ENCODE measurements at regions not wholly inside any gene's neighbourhood (a gene's known extent, or its start where the extent isn't known, plus 50 kb on each side); places are given as distances from the start of the nearest gene placed in this dataset.
A peak's percentile ranks its signal among the peaks of the same experiment; 100 is the strongest.

DNA sequence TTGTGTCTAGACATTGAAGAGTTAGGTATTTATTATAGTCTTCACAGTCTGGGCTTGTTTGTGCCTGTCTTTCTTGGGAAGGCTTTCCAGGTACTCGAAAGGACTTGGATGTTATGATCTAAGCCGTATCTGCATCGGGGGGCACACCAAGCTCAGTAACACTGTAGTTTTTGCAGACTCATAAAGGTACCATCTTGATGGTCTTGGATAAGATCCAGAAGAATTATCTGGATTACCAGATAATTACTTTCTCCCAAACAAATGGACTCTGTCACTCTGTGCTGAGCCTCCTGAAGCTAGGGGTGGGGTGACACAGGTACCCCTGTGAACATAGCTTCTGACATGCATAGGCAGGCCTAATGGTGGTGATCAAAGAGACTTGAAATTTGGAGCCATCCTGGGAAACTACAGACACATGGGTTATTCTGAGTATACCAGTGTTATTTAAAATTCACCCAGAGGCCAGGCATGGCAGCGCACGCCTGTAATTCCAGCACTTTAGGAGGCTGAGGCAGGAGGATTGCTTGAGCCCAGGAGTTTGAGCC is 238.6 kb upstream of the TPM1 start:
- in situ Hi-C loops (cut with HindIII; ENCODE audit: low sequenced_read_pairs), result no loop called here
- no peak overlapping the region for H3K4me3 ChIP-seq (ENCODE audit: low read depth, low read length)
- TF ChIP-seq, protein P1, sequence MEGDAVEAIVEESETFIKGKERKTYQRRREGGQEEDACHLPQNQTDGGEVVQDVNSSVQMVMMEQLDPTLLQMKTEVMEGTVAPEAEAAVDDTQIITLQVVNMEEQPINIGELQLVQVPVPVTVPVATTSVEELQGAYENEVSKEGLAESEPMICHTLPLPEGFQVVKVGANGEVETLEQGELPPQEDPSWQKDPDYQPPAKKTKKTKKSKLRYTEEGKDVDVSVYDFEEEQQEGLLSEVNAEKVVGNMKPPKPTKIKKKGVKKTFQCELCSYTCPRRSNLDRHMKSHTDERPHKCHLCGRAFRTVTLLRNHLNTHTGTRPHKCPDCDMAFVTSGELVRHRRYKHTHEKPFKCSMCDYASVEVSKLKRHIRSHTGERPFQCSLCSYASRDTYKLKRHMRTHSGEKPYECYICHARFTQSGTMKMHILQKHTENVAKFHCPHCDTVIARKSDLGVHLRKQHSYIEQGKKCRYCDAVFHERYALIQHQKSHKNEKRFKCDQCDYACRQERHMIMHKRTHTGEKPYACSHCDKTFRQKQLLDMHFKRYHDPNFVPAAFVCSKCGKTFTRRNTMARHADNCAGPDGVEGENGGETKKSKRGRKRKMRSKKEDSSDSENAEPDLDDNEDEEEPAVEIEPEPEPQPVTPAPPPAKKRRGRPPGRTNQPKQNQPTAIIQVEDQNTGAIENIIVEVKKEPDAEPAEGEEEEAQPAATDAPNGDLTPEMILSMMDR (IDR thresholded peaks at IDR 0.05; ENCODE audit: low read depth, low read length), result no peak
- no peak for DNase-seq (ENCODE audit: low read depth, low spot score)

DNA sequence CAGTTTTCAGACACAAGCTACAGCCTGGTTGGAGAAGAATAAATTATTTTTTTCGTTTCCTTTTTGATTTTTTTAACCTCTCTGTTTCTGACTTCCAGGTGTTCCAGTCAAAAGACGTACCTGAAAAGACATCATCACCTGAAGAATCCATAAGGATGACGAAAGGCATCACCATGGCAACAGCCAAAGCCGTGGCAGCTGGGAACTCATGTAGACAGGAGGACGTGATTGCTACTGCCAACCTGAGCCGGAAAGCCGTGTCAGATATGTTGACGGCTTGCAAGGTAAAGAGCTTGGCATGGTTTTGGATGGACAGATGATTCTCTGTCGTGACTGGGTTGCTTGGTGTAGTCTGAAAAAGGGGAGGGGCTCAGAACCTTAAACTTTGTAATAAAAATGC is 237.0 kb upstream of the TPM1 start:
- no peak for DNase-seq (ENCODE audit: low read depth, low spot score)
- TF ChIP-seq, protein P1 (IDR thresholded peaks at IDR 0.05; ENCODE audit: low read depth, low read length), result no peak
- in situ Hi-C loops (cut with HindIII; ENCODE audit: low sequenced_read_pairs), result no loop called here
- no peak overlapping the region for H3K4me3 ChIP-seq (ENCODE audit: low read depth, low read length)

DNA sequence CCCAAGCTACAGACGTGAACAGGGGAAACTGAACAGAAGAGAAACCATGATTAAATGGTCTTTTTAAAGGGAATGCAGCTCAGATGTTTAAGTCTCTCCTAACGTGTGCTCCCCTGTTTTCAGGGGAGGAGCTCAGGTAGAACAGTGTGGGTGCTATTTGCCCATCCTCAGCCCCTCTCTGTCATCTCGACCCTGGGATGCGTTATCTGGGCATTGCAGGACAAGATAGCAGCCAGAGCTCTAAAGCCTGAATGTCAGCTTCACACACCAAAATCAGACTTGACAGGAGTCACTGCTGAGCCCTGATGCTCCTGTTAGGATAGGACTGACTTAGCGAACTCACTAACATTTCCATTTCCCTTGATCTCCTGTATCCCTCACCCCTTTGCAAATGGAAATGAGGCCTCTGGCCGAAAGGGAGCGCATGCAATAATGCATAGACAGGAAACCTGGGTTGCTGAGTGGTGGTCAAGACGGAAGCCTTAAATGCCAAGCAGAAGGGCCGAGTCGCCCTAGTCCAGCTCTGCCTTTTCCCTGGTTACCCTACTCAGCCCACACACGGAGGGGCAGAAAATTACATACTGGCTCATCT is 234.9 kb upstream of the TPM1 start:
- DNase-seq (ENCODE audit: low read depth, low spot score), result no peak
- TF ChIP-seq, protein P1 (IDR thresholded peaks at IDR 0.05; ENCODE audit: low read depth, low read length), result no peak
- no peak overlapping the region for H3K4me3 ChIP-seq (ENCODE audit: low read depth, low read length)
- in situ Hi-C loops (cut with HindIII; ENCODE audit: low sequenced_read_pairs), result no loop called here

DNA sequence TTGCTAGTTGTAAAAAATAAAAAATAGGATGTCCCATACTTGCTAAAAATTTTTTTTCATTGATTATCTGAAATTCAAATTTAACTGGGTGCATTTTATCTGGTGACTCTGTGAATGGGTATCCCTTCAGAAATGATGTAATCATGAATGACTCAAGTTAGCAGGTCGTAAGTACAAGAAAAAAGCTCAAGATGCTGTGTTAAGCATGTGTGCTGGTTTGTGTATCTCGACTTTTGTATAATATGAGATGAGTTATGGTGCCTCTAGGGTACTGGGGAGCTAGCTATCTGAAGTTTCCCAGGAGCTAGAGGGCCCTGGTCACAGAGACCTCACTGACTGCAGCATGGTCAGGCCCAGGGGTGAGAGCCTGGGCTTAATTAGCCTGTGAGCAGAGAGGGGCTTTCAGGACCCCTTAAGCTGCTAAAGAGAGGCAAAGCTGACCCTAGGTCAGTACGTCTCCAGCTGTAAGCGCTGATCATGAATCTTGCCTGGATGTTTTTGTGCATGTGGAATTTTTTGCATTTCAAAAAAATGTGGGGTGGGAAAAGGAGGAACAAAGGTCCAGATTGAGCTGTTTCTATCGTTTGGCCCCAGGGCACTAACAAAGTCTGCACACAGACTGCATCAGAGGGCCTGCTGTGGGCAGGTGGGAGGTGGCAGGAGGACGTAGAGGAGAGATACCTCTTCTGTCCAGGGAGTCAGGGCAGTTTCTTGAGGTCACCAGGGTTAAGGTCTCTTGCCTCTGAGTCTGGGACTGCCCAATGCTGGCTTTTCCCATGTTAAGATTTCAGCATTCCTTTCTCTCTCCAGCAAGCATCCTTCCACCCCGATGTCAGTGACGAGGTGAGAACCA is 233.2 kb upstream of the TPM1 start:
- no peak overlapping the region for H3K4me3 ChIP-seq (ENCODE audit: low read depth, low read length)
- peak; percentile 58 for DNase-seq (ENCODE audit: low read depth, low spot score)
- TF ChIP-seq, protein P1 (IDR thresholded peaks at IDR 0.05; ENCODE audit: low read depth, low read length), result no peak
- in situ Hi-C loops (cut with HindIII; ENCODE audit: low sequenced_read_pairs), result no loop called here

DNA sequence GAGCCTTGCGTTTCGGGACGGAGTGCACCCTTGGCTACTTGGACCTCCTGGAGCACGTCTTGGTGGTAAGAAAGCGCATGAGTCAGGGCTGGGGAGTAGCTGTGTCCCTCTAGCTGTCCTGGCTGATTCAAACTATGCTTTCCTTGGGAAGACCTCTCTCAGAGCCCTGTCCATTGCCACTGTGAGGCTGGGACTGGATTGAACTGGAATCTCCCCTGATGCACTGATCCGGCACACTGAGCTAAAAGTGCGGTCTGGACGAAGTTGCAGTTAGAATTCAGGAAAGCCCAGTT is 232.6 kb upstream of the TPM1 start:
- DNase-seq (ENCODE audit: low read depth, low spot score), result no peak
- TF ChIP-seq, protein P1 (IDR thresholded peaks at IDR 0.05; ENCODE audit: low read depth, low read length), result no peak
- in situ Hi-C loops (cut with HindIII; ENCODE audit: low sequenced_read_pairs), result no loop called here
- no peak overlapping the region for H3K4me3 ChIP-seq (ENCODE audit: low read depth, low read length)

DNA sequence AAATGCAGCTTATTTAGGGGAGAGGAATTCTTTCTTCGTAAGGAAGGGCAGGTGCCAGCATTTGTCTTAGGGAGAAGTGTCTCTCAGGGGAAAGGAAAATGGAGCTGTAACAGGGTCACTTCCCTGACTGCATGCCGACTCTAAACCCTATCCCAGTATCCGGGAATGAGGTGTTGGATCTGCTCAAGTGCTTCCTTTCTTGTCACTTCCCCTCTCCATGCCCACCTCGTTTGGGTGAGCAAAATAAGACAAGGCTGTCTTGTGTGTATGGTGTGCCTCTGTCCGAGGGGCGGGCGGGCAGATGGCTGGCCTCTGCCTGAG is 230.1 kb upstream of the TPM1 start:
- no peak for DNase-seq (ENCODE audit: low read depth, low spot score)
- TF ChIP-seq, protein P1 (IDR thresholded peaks at IDR 0.05; ENCODE audit: low read depth, low read length), result no peak
- H3K4me3 ChIP-seq (ENCODE audit: low read depth, low read length), result no peak overlapping the region
- in situ Hi-C loops (cut with HindIII; ENCODE audit: low sequenced_read_pairs), result no loop called here

Measured in astrocyte of the spinal cord (primary cell).